Inferior parietal cortex (tissue), 1 donor: ENCODE measurements at regions not wholly inside any gene's neighbourhood (a gene's known extent, or its start where the extent isn't known, plus 50 kb on each side); places are given as distances from the start of the nearest gene placed in this dataset.

Source experiments
- DNase-seq: peaks from one replicate; pipeline ENCODE4 v3.0.0-alpha.2; 2016; ENCODE audit errors: extremely low spot score

GRCh38 chr5:17761326-17761725, 127.1 kb downstream of the TAF11L14 start:
- DNase-seq, result no peak

DNA sequence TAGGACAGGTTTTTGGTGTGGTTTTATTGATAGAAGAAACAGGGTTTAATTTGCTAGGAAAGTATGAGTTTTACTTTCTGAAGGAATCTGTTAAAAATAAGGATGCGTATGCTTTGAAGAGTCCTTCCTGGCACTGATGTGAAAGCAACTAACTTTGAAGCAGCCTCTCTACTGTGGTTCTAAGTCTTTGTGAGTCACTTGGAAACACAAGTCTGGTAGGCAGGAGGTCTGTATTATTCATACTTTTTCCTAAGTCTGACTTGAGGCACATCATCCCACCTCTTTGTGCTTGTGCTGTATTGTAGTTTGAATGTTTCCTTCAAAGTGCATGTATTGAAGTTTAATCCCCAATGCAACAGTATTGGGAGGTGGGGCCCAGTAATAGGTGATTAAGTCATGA, 129.0 kb downstream of the TAF11L14 start:
- DNase-seq, result no peak

GRCh38 chr5:17766031-17766430, 131.8 kb downstream of the TAF11L14 start:
- DNase-seq, result no peak

DNA sequence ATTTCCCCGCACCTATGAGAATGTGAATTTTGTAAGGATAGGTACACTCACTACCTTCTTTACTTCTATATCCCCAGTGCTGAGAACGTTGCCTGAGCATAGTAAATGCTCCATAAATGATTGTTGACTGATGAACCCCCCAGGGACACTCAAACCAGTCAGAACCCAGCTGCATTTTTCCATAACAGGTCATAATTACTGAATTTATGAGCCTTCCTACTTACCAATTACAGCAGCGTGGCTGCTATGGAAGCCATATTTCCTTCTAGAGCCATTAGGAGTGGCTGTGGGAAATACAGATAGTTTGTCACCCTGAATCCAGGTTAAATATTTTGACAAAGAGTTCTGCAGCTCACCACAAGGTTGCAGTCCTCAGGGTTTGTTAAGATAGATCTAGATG, 135.0 kb downstream of the TAF11L14 start:
- no peak for DNase-seq

GRCh38 chr5:17772232-17772631, 138.0 kb downstream of the TAF11L14 start:
- DNase-seq, result no peak

DNA sequence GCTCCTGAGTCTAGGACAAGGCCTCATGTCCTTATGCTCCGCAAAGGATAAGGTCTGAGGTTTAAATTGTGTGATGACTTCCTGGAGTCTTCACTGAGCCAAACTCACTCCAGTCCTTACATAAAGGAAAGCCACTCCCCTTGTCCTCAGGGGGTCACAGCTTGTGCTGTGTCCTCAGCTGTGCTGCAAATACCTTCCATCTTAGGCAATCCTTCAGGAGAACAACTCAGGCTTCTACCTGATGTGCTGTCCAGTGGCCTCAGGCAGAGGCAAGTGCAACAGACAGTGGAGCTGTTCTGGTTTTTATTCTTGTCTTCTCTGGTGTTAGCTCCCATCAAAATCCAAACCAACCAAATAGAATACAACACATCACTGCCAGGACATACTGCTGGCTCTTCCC, 151.5 kb downstream of the TAF11L14 start:
- DNase-seq, result no peak

- no peak for DNase-seq
Measured at GRCh38 chr5:17788351-17788750, 154.1 kb downstream of the TAF11L14 start.

DNA sequence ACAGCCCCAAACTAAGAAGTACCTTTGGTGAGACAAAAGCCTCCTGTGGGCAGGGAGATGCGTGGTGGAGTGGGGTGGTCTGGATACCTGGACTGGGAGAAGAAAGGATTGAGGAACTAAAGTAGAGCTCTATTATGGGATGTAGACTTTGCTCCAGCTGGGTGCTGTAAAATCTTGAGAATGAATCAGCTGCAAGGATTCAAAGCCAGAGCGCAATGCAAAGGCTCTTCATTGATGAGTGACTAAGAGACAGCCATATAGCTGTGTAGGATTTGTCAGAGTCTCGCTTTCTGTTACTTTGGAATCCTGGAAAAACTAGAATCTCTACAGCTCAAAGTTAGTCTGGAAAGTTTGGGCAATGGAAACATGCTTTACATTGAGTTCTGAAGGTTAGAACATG, 159.9 kb downstream of the TAF11L14 start:
- DNase-seq, result no peak

- DNase-seq, result no peak
Measured at GRCh38 chr5:17794815-17795214, 160.6 kb downstream of the TAF11L14 start.

GRCh38 chr5:17796142-17796541, 161.9 kb downstream of the TAF11L14 start:
- DNase-seq, result no peak

- no peak for DNase-seq
Measured at GRCh38 chr5:17796757-17797396, 162.6 kb downstream of the TAF11L14 start.

- DNase-seq, result no peak
Measured at GRCh38 chr5:17799521-17799920, 165.3 kb downstream of the TAF11L14 start.

DNA sequence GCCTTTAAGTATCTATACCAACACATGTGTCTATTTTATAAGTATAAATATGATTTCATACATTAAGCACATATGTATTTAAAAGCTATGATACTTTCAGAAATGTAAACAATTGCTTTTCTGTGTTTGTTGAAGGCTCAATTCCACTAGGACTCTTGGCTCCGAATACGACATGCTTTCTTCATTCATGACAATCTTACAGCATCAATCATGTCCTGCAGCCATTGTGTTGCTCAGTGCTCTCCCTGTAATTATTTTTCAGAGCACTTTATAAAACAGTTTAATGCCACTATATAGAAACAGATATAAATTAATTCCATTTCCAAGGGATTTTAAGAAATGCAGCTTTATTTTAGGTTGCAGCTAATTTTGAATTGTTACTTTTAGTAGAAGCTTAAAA, 167.3 kb downstream of the TAF11L14 start:
- DNase-seq, result no peak

DNA sequence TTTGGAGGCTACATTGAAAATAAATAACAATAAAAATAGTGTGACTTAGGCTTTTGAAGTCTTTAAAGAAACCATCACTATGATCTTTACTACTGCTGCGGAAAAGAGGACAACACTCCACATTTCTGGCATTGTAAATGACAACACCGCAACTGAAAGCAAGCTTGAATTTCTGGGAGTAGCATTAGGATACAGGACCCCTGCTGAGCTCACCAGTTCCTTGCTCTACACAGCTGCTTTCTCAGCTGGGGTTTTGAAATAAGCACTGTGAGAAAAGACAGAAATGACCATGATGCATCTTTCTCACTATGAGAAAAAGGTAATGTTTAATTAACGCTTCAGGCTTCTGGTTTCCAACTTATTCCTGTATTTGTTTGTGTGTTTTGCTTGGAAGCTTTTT, 168.0 kb downstream of the TAF11L14 start:
- DNase-seq, result no peak

GRCh38 chr5:17803971-17804370, 169.7 kb downstream of the TAF11L14 start:
- no peak for DNase-seq

GRCh38 chr5:17805227-17805825, 171.1 kb downstream of the TAF11L14 start:
- no peak for DNase-seq

DNA sequence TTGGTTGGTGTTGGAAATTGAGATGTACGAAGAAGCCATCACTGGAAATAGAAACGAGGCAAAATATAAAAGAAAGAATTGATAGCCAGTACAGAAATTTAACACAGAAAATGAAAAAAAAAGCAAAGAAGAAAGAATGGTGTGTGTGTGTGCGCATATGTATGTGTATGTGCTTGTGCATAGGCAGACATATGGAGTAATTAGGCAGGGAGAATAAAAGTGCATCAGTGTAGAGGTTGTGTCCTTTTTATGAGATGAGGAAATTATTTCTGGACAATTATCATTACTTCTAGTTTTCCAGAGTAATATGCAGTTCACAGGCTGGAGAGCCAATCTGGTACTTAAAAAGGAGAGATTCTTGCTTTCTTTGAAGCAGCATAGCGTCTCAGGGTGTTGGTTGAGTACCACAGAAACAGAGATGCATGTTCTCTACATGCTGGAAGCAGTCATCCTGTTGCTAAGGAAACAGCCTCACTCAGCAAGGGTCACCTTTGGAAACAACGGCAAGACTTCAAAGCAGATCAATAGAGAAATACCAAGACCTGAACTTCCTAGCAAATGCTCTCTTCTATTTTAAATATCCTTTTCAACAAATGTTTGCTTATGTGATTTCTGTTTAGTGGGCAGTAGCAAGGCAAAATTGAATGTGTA, 172.7 kb downstream of the TAF11L14 start:
- DNase-seq, result no peak

GRCh38 chr5:17808566-17808965, 174.3 kb downstream of the TAF11L14 start:
- DNase-seq, result peak; percentile 64

DNA sequence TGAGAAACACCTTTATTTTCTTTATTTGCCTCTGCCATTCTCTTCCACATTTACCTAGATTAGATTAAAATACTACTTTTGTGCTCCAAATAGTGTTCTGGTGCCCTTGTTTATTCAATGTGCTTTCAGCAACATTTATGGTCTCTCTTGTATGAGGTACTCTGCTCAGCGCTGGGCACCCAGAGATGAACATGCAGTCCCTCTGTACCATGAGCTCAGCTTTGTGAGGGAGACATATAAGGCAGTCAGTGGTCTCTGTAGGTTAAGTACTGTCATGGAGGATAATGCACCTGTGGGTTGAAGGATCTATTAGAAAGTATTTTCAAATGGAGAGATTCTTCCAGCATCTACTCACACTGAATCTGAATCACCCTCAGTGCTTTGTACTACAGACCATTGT, 176.5 kb downstream of the TAF11L14 start:
- DNase-seq, result no peak

GRCh38 chr5:17813214-17813613, 179.0 kb downstream of the TAF11L14 start:
- DNase-seq, result no peak

GRCh38 chr5:17816505-17816904, 182.2 kb downstream of the TAF11L14 start:
- DNase-seq, result no peak

GRCh38 chr5:17816944-17817343, 182.7 kb downstream of the TAF11L14 start:
- DNase-seq, result no peak

GRCh38 chr5:17817990-17818389, 183.7 kb downstream of the TAF11L14 start:
- no peak for DNase-seq
